WTC11 (cell line): ENCODE measurements at regions not wholly inside any gene's neighbourhood (a gene's known extent, or its start where the extent isn't known, plus 50 kb on each side); places are given as distances from the start of the nearest gene placed in this dataset.

Experiments
- ATF2 ChIP-seq: sonication (generic); formaldehyde crosslinking; IDR thresholded peaks from 2 replicates; pipeline ENCODE4 v1.8.1; 2022; ENCODE audit warnings: low read depth, missing genetic modification reagents, borderline replicate concordance
- CTCF ChIP-seq: fragments of 200-600 bp; IDR thresholded peaks from 2 replicates; pipeline ENCODE4 v1.8.0; 2022; ENCODE audit warnings: antibody characterized with exemption
- E2F1 ChIP-seq: sonication (generic); formaldehyde crosslinking; IDR thresholded peaks from 2 replicates; pipeline ENCODE4 v1.8.0; 2022; ENCODE audit warnings: mild to moderate bottlenecking, missing genetic modification reagents
- ESRRA ChIP-seq: sonication (generic); formaldehyde crosslinking; IDR thresholded peaks from 2 replicates; pipeline ENCODE4 v1.8.1; 2022; ENCODE audit warnings: mild to moderate bottlenecking, missing genetic modification reagents, borderline replicate concordance
- FOXK1 ChIP-seq: sonication (generic); formaldehyde crosslinking; IDR thresholded peaks from 2 replicates; pipeline ENCODE4 v1.8.0; 2022; ENCODE audit warnings: mild to moderate bottlenecking, moderate library complexity, missing genetic modification reagents
- IRF2 ChIP-seq: sonication (generic); formaldehyde crosslinking; IDR thresholded peaks from 2 replicates; pipeline ENCODE4 v1.8.0; 2022; ENCODE audit warnings: low read depth, missing genetic modification reagents, borderline replicate concordance
- MAX ChIP-seq: sonication (generic); formaldehyde crosslinking; IDR thresholded peaks from 2 replicates; pipeline ENCODE4 v1.8.0; 2022; ENCODE audit warnings: mild to moderate bottlenecking, missing genetic modification reagents
- NFE2L1 ChIP-seq: sonication (generic); formaldehyde crosslinking; IDR thresholded peaks from 2 replicates; pipeline ENCODE4 v1.8.1; 2023; ENCODE audit warnings: missing genetic modification reagents
- NR2C2 ChIP-seq: sonication (generic); formaldehyde crosslinking; IDR thresholded peaks from 2 replicates; pipeline ENCODE4 v1.8.0; 2022; ENCODE audit warnings: mild to moderate bottlenecking, missing genetic modification reagents
- ZNF281 ChIP-seq: sonication (generic); formaldehyde crosslinking; IDR thresholded peaks from 2 replicates; pipeline ENCODE4 v1.8.0; 2023; ENCODE audit warnings: mild to moderate bottlenecking, missing genetic modification reagents
- TF ChIP-seq, protein P1 (sequence below): sonication (generic); formaldehyde crosslinking; IDR thresholded peaks from 2 replicates; pipeline ENCODE4 v1.8.1; 2022; ENCODE audit warnings: mild to moderate bottlenecking, moderate library complexity, missing genetic modification reagents
- TF ChIP-seq, protein P2 (sequence below): sonication (generic); formaldehyde crosslinking; IDR thresholded peaks from 2 replicates; pipeline ENCODE4 v1.8.1; 2023; ENCODE audit warnings: mild to moderate bottlenecking, missing genetic modification reagents

DNA sequence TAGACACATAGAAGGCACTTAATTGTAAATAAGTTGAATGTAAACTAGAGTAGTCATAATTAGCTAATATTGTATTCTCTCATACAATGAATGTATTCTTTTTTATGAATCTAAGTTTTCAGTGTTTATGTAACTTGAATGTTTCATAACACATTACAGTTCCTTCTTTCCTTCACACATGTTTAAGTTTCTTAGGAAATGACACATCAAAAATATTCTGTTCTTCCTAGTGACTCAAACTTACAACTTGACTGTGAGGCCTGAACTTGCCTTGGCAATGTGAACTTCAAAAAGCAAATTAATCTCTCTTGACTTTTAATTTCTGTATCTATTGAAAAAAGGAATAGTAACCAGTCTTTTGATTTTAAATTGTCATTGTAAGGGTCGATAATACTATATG lies 700.1 kb downstream of the KCNT2 start:
- TF ChIP-seq ATF2 (CRISPR knock-in tag): no peak
- TF ChIP-seq CTCF: no peak
- no peak for TF ChIP-seq IRF2 (CRISPR knock-in tag)
- TF ChIP-seq, protein P1, sequence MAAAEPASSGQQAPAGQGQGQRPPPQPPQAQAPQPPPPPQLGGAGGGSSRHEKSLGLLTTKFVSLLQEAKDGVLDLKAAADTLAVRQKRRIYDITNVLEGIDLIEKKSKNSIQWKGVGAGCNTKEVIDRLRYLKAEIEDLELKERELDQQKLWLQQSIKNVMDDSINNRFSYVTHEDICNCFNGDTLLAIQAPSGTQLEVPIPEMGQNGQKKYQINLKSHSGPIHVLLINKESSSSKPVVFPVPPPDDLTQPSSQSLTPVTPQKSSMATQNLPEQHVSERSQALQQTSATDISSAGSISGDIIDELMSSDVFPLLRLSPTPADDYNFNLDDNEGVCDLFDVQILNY (CRISPR knock-in tag): no peak
- no peak for TF ChIP-seq E2F1 (CRISPR knock-in tag)
- TF ChIP-seq MAX (CRISPR knock-in tag): no peak
- TF ChIP-seq NFE2L1: no peak
- TF ChIP-seq FOXK1 (CRISPR knock-in tag): no peak
- TF ChIP-seq ESRRA (CRISPR knock-in tag): no peak
- TF ChIP-seq, protein P2, sequence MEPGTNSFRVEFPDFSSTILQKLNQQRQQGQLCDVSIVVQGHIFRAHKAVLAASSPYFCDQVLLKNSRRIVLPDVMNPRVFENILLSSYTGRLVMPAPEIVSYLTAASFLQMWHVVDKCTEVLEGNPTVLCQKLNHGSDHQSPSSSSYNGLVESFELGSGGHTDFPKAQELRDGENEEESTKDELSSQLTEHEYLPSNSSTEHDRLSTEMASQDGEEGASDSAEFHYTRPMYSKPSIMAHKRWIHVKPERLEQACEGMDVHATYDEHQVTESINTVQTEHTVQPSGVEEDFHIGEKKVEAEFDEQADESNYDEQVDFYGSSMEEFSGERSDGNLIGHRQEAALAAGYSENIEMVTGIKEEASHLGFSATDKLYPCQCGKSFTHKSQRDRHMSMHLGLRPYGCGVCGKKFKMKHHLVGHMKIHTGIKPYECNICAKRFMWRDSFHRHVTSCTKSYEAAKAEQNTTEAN (CRISPR knock-in tag): no peak
- no peak for TF ChIP-seq ZNF281 (CRISPR knock-in tag)
- no peak for TF ChIP-seq NR2C2 (CRISPR knock-in tag)
